H1 (cell line): ENCODE measurements at regions not wholly inside any gene's neighbourhood (a gene's known extent, or its start where the extent isn't known, plus 50 kb on each side); places are given as distances from the start of the nearest gene placed in this dataset.

ENCODE experiments used
- CTCF ChIA-PET: fragments of 300-600 bp; sonication (Branson Sonifier 250); formaldehyde crosslinking; loops from one replicate; lab custom pipeline; 2021; ENCODE audit not compliant: partially characterized antibody; lab: Charles Lee
- POLR2A ChIA-PET: fragments of 300-600 bp; sonication (Branson Sonifier 250); formaldehyde crosslinking; loops from one replicate; lab custom pipeline; 2021; ENCODE audit warnings: inconsistent platforms; ENCODE audit not compliant: partially characterized antibody; lab: Charles Lee
- DNase-seq, 2 experiments: peaks; one replicate each; pipeline versions ENCODE4 v3.0.0 to v3.0.0-alpha.2; 2010 to 2022; ENCODE audit warnings: low spot score in 2 of 2, low read depth in 1 of 2, mixed read lengths in 1 of 2
- FAIRE-seq: peaks from 2 replicates; lab custom pipeline; 2011; peaks lifted over from hg19 to GRCh38; lab: Jason Lieb, UNC
- H2AFZ ChIP-seq: 2 replicates; pipeline ENCODE4 v1.8.1; 2012; ENCODE audit warnings: low read length, inconsistent platforms
- H2AK5ac ChIP-seq: 2 replicates; pipeline ENCODE4 v1.6.1; 2013; ENCODE audit warnings: low read depth, low read length
- H2BK120ac ChIP-seq: replicated peaks from 2 replicates; pipeline ENCODE3; 2013; ENCODE audit warnings: low read depth, low read length, inconsistent platforms
- H2BK12ac ChIP-seq: 2 replicates; pipeline ENCODE4 v1.6.1; 2013; ENCODE audit warnings: low read depth, low read length
- H2BK15ac ChIP-seq: 2 replicates; pipeline ENCODE4 v1.6.1; 2013; ENCODE audit warnings: low read length
- H2BK20ac ChIP-seq: 2 replicates; pipeline ENCODE4 v1.6.1; 2013; ENCODE audit warnings: low read length
- H2BK5ac ChIP-seq: 2 replicates; pipeline ENCODE4 v1.6.1; 2013; ENCODE audit warnings: low read depth, low read length
- H3K14ac ChIP-seq: 2 replicates; pipeline ENCODE4 v1.6.1; 2013; ENCODE audit warnings: inconsistent platforms; ENCODE audit not compliant: insufficient read length
- H3K18ac ChIP-seq: 2 replicates; pipeline ENCODE4 v1.6.1; 2013; ENCODE audit warnings: low read length; ENCODE audit errors: extremely low read depth
- H3K23ac ChIP-seq: 2 replicates; pipeline ENCODE4 v1.6.1; 2013; ENCODE audit warnings: inconsistent platforms; ENCODE audit not compliant: insufficient read length
- H3K23me2 ChIP-seq: 2 replicates; pipeline ENCODE4 v1.6.1; 2013; ENCODE audit warnings: low read depth, low read length
- H3K27ac ChIP-seq: 2 replicates; pipeline ENCODE4 v1.6.1; 2011; ENCODE audit warnings: low read depth, low read length, inconsistent platforms
- H3K27me3 ChIP-seq, 4 experiments: replicated peaks in 1 of 4; 1 replicate in 1 of 4; 2 replicates in 3 of 4; pipeline versions ENCODE4 v1.6.1 to v1.8.1; 2011 to 2013; ENCODE audit warnings: low read length in 3 of 4, mild to moderate bottlenecking in 3 of 4, inconsistent platforms in 2 of 4, mixed read lengths in 2 of 4, moderate library complexity in 1 of 4; ENCODE audit not compliant: control insufficient read depth in 3 of 4, insufficient read depth in 3 of 4; ENCODE audit errors: extremely low read depth in 1 of 4
- H3K36me3 ChIP-seq, 4 experiments: 2 replicates each; pipeline versions ENCODE4 v1.6.1 to v1.8.1; 2011 to 2013; ENCODE audit warnings: mild to moderate bottlenecking in 4 of 4, low read length in 3 of 4, moderate library complexity in 2 of 4, control low read depth in 1 of 4, inconsistent platforms in 1 of 4; ENCODE audit not compliant: insufficient read depth in 4 of 4, control insufficient read depth in 2 of 4
- H3K4ac ChIP-seq: replicated peaks from 2 replicates; pipeline ENCODE3; 2013; ENCODE audit warnings: low read length, low read depth, mixed read lengths, inconsistent platforms; ENCODE audit not compliant: insufficient read length
- H3K4me1 ChIP-seq, 4 experiments: replicated peaks in 1 of 4; 1 replicate in 1 of 4; 2 replicates in 3 of 4; pipeline versions ENCODE4 v1.6.1 to v1.8.1; 2011 to 2013; ENCODE audit warnings: low read length in 3 of 4, inconsistent platforms in 2 of 4, mixed read lengths in 1 of 4; ENCODE audit not compliant: insufficient read depth in 4 of 4, control insufficient read depth in 3 of 4
- H3K4me2 ChIP-seq, 2 experiments: 2 replicates each; pipeline versions ENCODE4 v1.6.1 to v1.8.1; 2011 to 2013; ENCODE audit warnings: low read depth in 2 of 2, low read length in 2 of 2, control low read depth in 1 of 2, inconsistent platforms in 1 of 2, mild to moderate bottlenecking in 1 of 2; ENCODE audit not compliant: insufficient read depth in 1 of 2
- H3K4me3 ChIP-seq, 4 experiments: fragments of 200-600, 300-600 bp in 1 of 4; sonication (generic), shearing (Covaris generic), sonication (Bioruptor Twin) in 1 of 4; 2 replicates each; pipeline versions ENCODE4 v1.5.1 to v1.8.1; 2011 to 2016; ENCODE audit warnings: low read length in 4 of 4, low read depth in 3 of 4, control low read depth in 2 of 4, inconsistent platforms in 2 of 4, mild to moderate bottlenecking in 2 of 4, mixed read lengths in 1 of 4, moderate library complexity in 1 of 4; ENCODE audit not compliant: insufficient read depth in 2 of 4; ENCODE audit errors: extremely low read depth in 1 of 4
- H3K56ac ChIP-seq: replicated peaks from 2 replicates; pipeline ENCODE3; 2013; ENCODE audit warnings: low read depth, mild to moderate bottlenecking, mixed read lengths, low read length, inconsistent platforms; ENCODE audit not compliant: insufficient read length
- H3K79me1 ChIP-seq: 2 replicates; pipeline ENCODE4 v1.6.1; 2013; ENCODE audit warnings: low read depth, low read length, control low read depth
- H3K79me2 ChIP-seq, 2 experiments: 2 replicates each; pipeline versions ENCODE4 v1.6.1 to v1.8.1; 2012 to 2013; ENCODE audit warnings: low read length in 2 of 2, mild to moderate bottlenecking in 2 of 2, inconsistent platforms in 1 of 2; ENCODE audit not compliant: insufficient read depth in 2 of 2, control insufficient read depth in 1 of 2
- H3K9ac ChIP-seq, 4 experiments: replicated peaks in 1 of 4; 1 replicate in 1 of 4; 2 replicates in 3 of 4; pipeline versions ENCODE4 v1.6.1 to v1.8.1; 2011 to 2013; ENCODE audit warnings: low read depth in 3 of 4, low read length in 3 of 4, control low read depth in 2 of 4, mild to moderate bottlenecking in 2 of 4, moderate library complexity in 2 of 4, inconsistent platforms in 1 of 4; ENCODE audit errors: extremely low read depth in 1 of 4
- H3K9me3 ChIP-seq, 2 experiments: 2 replicates each; pipeline versions ENCODE4 v1.6.1 to v1.8.1; 2012 to 2013; ENCODE audit warnings: mild to moderate bottlenecking in 2 of 2, moderate library complexity in 2 of 2, control low read depth in 1 of 2, inconsistent platforms in 1 of 2, low read depth in 1 of 2, low read length in 1 of 2, mixed read lengths in 1 of 2; ENCODE audit not compliant: insufficient read depth in 2 of 2
- H4K20me1 ChIP-seq, 2 experiments: replicated peaks in 1 of 2; 2 replicates each; pipeline versions ENCODE3 to v1.8.1; 2011 to 2013; ENCODE audit warnings: inconsistent platforms in 2 of 2, low read length in 2 of 2, mild to moderate bottlenecking in 1 of 2; ENCODE audit not compliant: insufficient read depth in 2 of 2, control insufficient read depth in 1 of 2
- H4K5ac ChIP-seq: 2 replicates; pipeline ENCODE4 v1.6.1; 2013; ENCODE audit warnings: low read length, low read depth, mixed read lengths, inconsistent platforms; ENCODE audit not compliant: insufficient read length
- H4K8ac ChIP-seq: 2 replicates; pipeline ENCODE4 v1.8.0; 2013; ENCODE audit warnings: mild to moderate bottlenecking, moderate library complexity, low read length, inconsistent platforms; ENCODE audit not compliant: insufficient read depth; ENCODE audit errors: extremely low read depth
- H4K91ac ChIP-seq: replicated peaks from 2 replicates; pipeline ENCODE3; 2013; ENCODE audit warnings: low read length, mixed read lengths, inconsistent platforms; ENCODE audit not compliant: insufficient read length
- CBX5 ChIP-seq: fragments of 300-800, 300-1000 bp; sonication (generic); IDR thresholded peaks from 2 replicates; pipeline ENCODE4 v1.7.1; 2016; ENCODE audit warnings: antibody characterized with exemption, low read length, low read depth
- CREB1 ChIP-seq: IDR thresholded peaks from 2 replicates; pipeline ENCODE4 v1.6.1; 2012; ENCODE audit warnings: inconsistent platforms
- NRF1 ChIP-seq: IDR thresholded peaks from 2 replicates; pipeline ENCODE4 v1.6.1; 2011; ENCODE audit warnings: mild to moderate bottlenecking, low read depth, low read length, improper control_type of control experiment
- POLR2AphosphoS5 ChIP-seq: IDR thresholded peaks from 2 replicates; pipeline ENCODE4 v1.6.1; 2011; ENCODE audit warnings: low read depth, low read length
- RBBP5 ChIP-seq: IDR thresholded peaks from 2 replicates; pipeline ENCODE4 v1.7.1; 2012; ENCODE audit warnings: low read depth, mild to moderate bottlenecking, inconsistent platforms, low read length, moderate library complexity, borderline replicate concordance
- SAP30 ChIP-seq: fragments of 300-600 bp; sonication (generic); IDR thresholded peaks from 2 replicates; pipeline ENCODE4 v1.7.1; 2012; ENCODE audit warnings: low read length, moderate library complexity, mild to moderate bottlenecking, inconsistent platforms; ENCODE audit not compliant: insufficient read depth, insufficient replicate concordance
- SIN3A ChIP-seq, 2 experiments: IDR thresholded peaks in 1 of 2; conservative IDR thresholded peaks in 1 of 2; 2 replicates each; pipeline ENCODE4 v1.6.1; 2011 to 2012; ENCODE audit warnings: low read length in 2 of 2, improper control_type of control experiment in 1 of 2, low read depth in 1 of 2, mild to moderate bottlenecking in 1 of 2
- SP2 ChIP-seq: IDR thresholded peaks from 2 replicates; pipeline ENCODE4 v1.6.1; 2012; ENCODE audit warnings: mild to moderate bottlenecking, low read length, inconsistent platforms
- SUZ12 ChIP-seq: fragments of 200-600 bp; sonication (generic); IDR thresholded peaks from 2 replicates; pipeline ENCODE4 v1.6.1; 2012; ENCODE audit warnings: mild to moderate bottlenecking, inconsistent platforms, low read length, moderate library complexity, mixed read lengths
- TAF1 ChIP-seq: IDR thresholded peaks from 2 replicates; pipeline ENCODE4 v1.6.1; 2011; ENCODE audit warnings: mild to moderate bottlenecking, low read depth, low read length
- TBP ChIP-seq: IDR thresholded peaks from 2 replicates; pipeline ENCODE4 v1.6.1; 2011; ENCODE audit warnings: low read depth, low read length, improper control_type of control experiment
- WGBS, 2 experiments: shearing (Covaris generic) in 1 of 2; methylation state at CpG; one replicate each; pipeline versions ENCODE4 v1.1.6 to v1.1.7; 2013 to 2015; ENCODE audit warnings: low lambda C conversion rate in 2 of 2, mixed read lengths in 2 of 2, inconsistent platforms in 1 of 2, low coverage in 1 of 2, missing lambda C conversion rate in 1 of 2; ENCODE audit not compliant: insufficient replicate concordance in 2 of 2, insufficient coverage in 1 of 2, insufficient read length in 1 of 2; ENCODE audit errors: extremely low coverage in 1 of 2, missing lambda C conversion rate in 1 of 2; 5-methylcytosine and 5-hydroxymethylcytosine counted together
- TF ChIP-seq, protein P1 (sequence below): IDR thresholded peaks from 2 replicates; pipeline ENCODE4 v1.6.1; 2012; ENCODE audit warnings: inconsistent platforms
- TF ChIP-seq, protein P2 (sequence below): IDR thresholded peaks from 2 replicates; pipeline ENCODE4 v1.6.1; 2012; ENCODE audit warnings: inconsistent platforms

DNA sequence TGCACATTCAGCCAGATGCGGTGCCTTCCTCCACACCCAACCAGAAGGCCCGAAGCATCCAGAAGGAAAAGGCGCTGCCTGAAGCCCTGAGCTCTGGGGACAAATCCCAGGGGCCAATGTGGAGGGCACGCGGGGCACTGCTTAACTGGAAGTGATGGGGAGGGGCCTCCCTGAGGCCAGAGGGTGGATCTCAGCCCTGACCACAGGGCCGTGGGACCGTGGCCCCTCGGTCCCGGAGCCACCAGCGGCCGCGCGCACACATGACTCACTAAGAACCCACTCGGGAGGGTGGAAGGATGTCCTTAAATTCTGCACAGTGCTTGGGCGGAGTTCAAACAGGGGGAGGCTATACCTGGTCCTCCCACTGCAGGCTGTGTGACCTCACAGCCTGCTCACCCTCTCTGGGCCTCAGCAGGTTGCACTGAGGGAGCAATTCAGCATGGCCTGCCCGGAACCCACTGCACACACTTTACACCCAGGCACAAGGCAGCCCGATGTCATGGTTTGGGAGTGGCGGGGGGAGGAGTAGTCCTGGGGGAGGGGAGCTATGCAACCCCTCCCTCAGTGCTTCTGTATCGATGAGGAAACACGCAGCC is 89.5 kb downstream of the RFLNA start:
- H3K79me2 ChIP-seq, result no peaks in the 10 kb centered on the region
- H3K4me3 ChIP-seq, result no peak overlapping the region
- no peak overlapping the region for H2BK5ac ChIP-seq
- no peak overlapping the region for H3K18ac ChIP-seq
- H3K9ac ChIP-seq, result no peak overlapping the region
- ChIA-PET CTCF (interaction anchor here (0.9 to 7.2 kb wide), 3 partner anchors 12 to 153 kb away, joined by 3 to 60 read pairs (median 4); no protein-coding TSS in a partner anchor), POLR2A (no interaction called here)
- H2AK5ac ChIP-seq, result no peak overlapping the region
- H3K56ac ChIP-seq, result no peak overlapping the region
- H3K4me1 ChIP-seq, result peaks cover 0 to 7% (median 6%) of the 10 kb centered on the region in 4 experiments; a peak in 5 of 7 replicates
- no peak overlapping the region for H2BK20ac ChIP-seq
- no peak overlapping the region for H4K5ac ChIP-seq
- no peaks in the 10 kb centered on the region for H3K9me3 ChIP-seq
- DNase-seq (no peak), FAIRE-seq (no peak)
- H3K23ac ChIP-seq, result no peak overlapping the region
- no peak overlapping the region for H3K4ac ChIP-seq
- H3K4me2 ChIP-seq, result no peak overlapping the region
- H4K8ac ChIP-seq, result peak overlapping the region; percentile 42; the same call in 1 of the 2 replicates
- H3K14ac ChIP-seq, result no peak overlapping the region
- H2AFZ ChIP-seq, result no peak overlapping the region
- H2BK120ac ChIP-seq, result no peak overlapping the region
- WGBS, 2 experiments, result 97% methylated on average over 17 of the region's 20 CpGs; no CpG with 5 or more reads in 1 of the 2 experiments
- peaks cover 2 to 15% (median 6%) of the 10 kb centered on the region in 4 experiments; a peak in 5 of 8 replicates for H3K36me3 ChIP-seq
- peaks cover 15 to 21% of the 10 kb centered on the region in 2 experiments for H4K20me1 ChIP-seq
- no peak overlapping the region for H3K27ac ChIP-seq
- H2BK15ac ChIP-seq, result no peak overlapping the region
- H4K91ac ChIP-seq, result no peak overlapping the region
- H3K79me1 ChIP-seq, result no peaks in the 10 kb centered on the region; the same call in 1 of the 2 replicates
- no peak overlapping the region for H2BK12ac ChIP-seq
- peaks cover 6% of the 10 kb centered on the region; the same call in 1 of the 2 replicates for H3K23me2 ChIP-seq
- H3K27me3 ChIP-seq, result no peaks in the 10 kb centered on the region
- TF ChIP-seq SAP30 (no peak), TBP (no peak), CBX5 (no peak), TAF1 (no peak), NRF1 (no peak), RBBP5 (no peak), SUZ12 (no peak), POLR2AphosphoS5 (no peak), SIN3A (conservative IDR thresholded peaks at IDR 0.05 in 1 of 2, IDR thresholded peaks at IDR 0.05 in 1 of 2; ENCODE audit: low read depth in 1 of 2, low read length in 2 of 2) (no peak), CREB1 (no peak), SP2 (no peak)
- TF ChIP-seq, protein P1, sequence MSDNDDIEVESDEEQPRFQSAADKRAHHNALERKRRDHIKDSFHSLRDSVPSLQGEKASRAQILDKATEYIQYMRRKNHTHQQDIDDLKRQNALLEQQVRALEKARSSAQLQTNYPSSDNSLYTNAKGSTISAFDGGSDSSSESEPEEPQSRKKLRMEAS, result no peak
- TF ChIP-seq, protein P2, sequence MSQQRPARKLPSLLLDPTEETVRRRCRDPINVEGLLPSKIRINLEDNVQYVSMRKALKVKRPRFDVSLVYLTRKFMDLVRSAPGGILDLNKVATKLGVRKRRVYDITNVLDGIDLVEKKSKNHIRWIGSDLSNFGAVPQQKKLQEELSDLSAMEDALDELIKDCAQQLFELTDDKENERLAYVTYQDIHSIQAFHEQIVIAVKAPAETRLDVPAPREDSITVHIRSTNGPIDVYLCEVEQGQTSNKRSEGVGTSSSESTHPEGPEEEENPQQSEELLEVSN, result no peak
